H54 (cell line): ENCODE measurements at regions not wholly inside any gene's neighbourhood (a gene's known extent, or its start where the extent isn't known, plus 50 kb on each side); places are given as distances from the start of the nearest gene placed in this dataset.

Source experiments
- DNase-seq: peaks from one replicate; pipeline ENCODE4 v3.0.0; 2011; ENCODE audit warnings: low spot score, mixed read lengths; ENCODE audit not compliant: insufficient read length
- FAIRE-seq: peaks from 3 replicates; lab custom pipeline; 2011; peaks lifted over from hg19 to GRCh38; lab: Jason Lieb, UNC
- POLR2A ChIP-seq: IDR thresholded peaks from 2 replicates; pipeline ENCODE4 v1.6.1; 2011; ENCODE audit warnings: low read depth, mild to moderate bottlenecking, low read length

DNA sequence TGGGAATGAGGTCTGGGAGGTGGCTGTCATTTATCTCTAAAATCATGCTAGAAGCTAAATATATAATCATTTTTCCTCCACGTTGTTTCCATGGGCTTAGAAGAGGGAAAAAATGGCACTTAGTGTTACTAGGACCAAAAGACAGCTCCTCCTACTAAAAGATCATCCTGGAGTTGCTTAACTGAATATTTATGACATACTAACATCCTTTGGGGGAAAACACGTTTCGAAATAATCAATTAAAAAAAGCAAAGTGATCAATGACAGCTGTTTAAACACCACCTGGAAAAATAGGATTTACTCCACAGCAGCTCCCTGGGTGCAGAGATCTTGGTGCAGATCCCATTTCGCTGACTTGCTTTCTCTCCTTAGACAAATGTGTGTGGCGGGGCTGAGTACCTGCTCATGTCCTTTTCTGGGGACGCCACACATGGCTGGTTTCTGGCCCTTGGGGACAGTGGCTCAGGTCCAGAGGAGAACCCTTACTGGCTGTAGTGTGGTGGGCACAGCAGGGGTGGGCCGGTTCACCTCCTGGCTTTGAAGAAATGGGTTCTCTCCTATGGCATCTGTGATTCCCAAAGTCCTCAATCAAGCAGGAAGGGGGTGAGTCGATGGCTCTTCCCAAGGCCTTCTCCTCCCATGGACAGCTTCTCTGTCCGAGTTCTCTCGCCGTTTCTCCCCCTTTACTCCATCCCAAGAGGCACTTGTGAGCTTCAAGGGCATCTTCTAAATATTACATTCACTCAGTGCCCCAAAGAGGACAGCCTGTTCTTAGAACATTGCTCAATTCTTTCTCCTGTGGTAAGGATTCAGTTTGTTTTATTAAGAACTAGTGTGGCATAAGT, 156.4 kb upstream of the KLF14 start:
- FAIRE-seq: no peak
- no peak for DNase-seq
- TF ChIP-seq POLR2A: no peak

DNA sequence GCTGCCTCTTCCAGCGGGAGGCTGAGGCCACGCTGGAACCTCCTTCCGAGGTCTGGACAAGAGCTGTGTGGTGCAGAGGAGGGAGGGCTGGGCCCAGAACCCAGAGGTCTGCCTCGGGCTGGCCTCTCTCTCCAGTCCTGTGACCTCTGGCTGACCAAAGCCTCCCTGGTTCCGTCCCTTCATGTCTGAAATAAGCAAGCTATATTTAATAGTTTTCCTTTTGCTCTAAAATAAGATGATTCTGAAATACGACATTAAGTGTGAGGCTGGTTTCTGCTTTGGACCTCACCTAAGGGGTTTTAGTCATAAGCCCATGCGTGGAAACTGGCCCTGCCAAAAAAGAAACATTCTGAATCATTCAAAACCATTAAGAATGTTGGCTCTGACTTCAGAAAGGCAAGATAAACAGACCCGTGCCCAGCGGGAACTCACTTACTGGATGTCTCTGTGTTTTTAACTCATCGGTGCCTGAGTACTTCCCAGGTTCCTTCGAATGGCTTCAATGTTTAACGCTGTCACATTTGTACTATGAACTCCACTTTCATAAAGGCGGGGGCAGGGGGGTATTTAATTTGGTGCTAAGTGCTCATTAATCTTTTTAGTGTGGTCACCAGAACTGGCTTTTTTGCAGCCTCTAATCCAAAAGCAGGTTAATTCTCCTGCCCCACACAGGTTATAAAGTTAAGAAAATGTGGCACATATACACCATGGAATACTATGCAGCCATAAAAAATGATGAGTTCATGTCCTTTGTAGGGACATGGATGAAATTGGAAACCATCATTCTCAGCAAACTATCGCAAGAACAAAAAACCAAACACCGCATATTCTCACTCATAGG, 157.5 kb upstream of the KLF14 start:
- TF ChIP-seq POLR2A: no peak
- no peak for DNase-seq
- FAIRE-seq: no peak

DNA sequence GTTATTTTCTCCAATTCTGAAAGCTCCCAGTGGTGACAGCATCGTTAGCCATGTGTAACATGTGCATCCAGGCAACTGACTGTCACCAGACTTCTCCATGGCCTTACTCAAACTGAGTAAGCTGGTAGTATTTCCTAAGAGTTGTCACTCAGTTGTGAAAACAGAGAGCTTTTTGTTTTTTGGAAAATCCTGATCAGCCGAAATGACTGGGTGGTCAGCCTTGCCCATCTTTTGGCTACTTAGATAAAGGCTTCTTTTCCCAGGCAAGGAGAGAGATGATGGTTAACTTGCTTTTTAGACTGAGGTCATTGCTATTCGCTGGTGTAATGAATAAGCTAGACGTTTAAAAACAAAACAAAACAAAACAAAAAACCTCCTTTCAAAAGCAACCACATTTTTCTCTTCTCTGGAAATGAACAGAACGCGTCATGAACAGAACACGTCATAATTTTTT, 159.5 kb upstream of the KLF14 start:
- TF ChIP-seq POLR2A: no peak
- no peak for FAIRE-seq
- DNase-seq: no peak

DNA sequence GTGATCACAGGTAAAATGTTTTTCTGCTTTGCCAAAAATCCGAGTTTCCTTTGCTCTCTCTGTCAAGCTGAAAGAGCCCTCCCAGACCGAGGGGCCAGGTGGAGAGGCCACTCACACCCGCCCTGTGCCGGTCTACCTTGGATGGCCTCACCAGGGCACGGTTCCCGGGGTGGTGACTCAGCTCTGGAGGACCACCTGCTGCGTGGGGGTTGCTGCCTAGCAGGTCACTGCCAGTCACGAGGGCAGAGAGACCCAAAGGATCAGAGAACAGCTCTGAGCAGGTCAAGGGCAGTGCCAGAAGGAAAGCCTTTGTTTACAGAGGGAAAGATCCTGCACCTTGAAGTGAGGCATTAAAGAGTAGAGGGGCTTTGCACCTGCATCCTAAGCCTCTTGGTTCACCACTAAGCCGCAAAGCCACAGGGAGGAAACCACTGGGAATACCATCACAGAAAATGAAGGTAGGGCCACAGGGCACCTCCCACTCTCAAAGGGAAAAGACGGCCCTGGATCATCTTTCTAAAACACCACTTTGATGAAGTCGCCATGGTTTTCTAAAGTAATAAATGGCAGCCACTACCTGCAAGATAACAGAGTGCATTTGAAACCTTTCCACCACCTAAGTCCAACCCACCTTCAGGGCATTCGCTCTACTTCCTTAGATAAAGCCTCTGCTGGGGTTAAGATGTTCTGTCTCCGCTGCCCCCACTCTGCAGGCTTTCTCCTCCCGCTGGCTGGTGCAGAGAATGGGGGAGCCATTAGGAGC, 160.3 kb upstream of the KLF14 start:
- no peak for FAIRE-seq
- peak; percentile 47 for DNase-seq
- TF ChIP-seq POLR2A: no peak

DNA sequence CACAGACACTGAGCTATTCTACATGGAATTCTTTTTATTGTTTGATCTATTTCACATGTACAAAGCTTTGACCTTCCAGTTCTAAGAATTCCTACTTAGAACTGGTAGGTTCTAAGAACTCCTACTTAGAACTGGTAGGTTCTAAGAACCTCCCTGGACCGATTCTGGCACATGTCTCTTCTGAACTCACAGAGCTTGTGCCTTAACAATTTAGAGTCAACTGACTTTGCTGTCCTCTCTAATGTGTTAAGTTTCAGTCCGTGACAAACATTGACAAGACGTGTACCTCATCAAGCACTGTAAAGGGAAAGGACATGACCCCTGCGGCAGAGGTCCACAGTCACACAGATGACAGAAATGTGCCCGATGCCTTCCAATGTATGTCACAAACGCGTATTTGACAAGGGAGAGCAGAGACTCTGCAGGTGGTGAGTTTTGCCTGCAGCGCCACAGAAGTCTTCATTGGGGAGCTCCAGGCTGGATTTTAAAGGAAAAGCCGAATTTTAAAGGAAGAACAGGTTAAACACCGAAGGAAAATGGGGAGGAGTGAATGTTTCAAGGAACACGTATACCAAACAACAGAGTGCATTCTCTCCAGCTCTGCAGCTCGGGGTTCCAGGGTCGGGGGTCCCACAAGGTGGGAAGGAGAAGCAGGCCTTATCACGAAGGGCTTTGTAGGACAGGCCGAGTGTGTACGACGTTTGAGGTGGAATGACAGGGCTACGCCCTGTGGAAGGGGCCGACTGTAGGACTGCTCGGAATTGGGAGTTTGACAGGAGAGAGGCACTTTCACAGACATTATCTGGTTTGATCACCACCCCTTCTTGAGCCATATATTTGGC, 161.1 kb upstream of the KLF14 start:
- no peak for DNase-seq
- no peak for TF ChIP-seq POLR2A
- no peak for FAIRE-seq

DNA sequence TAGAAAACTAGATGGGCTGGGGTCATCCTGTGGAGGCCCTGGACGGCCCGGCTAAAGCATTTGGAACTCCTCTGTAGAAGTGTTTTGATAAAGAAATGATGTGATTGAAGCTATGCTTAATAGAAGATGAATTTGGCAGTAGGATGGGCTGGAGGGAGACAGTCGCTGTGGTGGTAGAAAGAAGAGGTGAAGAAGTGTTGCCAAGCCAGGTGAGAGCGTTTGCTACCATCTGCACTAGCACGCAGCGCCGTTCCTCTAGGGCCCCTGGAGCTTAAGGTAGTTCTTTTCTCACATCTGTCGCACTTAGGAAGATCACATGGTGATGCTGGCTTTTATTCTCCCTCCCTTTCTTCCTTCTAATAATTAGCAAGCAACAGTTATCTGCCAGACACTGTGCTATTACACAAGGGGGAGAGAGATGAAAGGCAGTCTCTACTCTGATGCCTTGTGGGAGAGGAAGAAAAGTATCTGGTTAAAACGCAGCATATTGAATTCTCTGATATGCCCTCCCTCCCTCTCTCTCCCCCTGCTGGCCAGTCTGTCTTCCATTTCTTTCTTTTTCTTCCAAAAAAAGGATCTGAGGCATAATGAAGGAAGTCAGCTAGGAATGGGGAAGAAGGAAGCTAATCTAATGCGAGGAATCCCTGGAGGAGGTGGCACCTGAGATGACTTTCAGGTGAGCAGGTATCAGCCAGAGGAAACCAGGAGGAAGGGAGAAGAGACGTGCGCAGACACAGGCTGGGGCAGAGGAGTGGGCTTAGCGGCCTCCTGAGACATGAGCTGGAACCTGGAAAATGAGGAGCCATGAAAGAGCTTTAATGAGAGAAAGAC, 162.3 kb upstream of the KLF14 start:
- TF ChIP-seq POLR2A: no peak
- DNase-seq (no peak), FAIRE-seq (no peak)

DNA sequence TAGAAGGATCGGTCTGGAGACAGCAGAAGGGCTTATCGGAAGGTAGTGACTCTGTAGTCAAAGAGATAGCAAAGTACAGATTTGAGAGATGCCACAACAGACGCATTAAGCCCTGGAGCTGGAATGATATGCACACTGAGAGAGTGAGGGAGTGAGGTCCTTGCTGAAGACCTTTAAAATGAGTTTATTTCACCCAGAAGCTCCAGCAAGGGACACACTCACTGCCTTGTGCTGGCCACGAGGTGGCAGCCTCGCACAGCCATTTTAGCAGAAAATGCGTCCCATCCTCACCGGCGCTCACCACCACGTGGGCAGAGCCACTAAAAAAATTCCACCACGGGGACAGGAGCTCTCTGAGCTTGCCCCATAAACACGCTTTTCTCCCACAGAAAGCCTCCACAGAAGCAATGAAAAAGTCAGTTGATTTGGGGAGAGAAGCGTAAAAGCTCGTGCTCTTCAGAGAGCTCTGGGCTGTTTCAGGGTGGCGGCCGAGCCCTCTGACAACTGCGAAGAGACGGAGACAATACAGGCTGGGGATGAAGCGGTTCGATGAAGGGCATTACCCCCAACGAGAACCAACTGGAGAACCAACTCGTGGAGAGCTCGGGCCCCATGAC, 163.0 kb upstream of the KLF14 start:
- DNase-seq (no peak), FAIRE-seq (no peak)

DNA sequence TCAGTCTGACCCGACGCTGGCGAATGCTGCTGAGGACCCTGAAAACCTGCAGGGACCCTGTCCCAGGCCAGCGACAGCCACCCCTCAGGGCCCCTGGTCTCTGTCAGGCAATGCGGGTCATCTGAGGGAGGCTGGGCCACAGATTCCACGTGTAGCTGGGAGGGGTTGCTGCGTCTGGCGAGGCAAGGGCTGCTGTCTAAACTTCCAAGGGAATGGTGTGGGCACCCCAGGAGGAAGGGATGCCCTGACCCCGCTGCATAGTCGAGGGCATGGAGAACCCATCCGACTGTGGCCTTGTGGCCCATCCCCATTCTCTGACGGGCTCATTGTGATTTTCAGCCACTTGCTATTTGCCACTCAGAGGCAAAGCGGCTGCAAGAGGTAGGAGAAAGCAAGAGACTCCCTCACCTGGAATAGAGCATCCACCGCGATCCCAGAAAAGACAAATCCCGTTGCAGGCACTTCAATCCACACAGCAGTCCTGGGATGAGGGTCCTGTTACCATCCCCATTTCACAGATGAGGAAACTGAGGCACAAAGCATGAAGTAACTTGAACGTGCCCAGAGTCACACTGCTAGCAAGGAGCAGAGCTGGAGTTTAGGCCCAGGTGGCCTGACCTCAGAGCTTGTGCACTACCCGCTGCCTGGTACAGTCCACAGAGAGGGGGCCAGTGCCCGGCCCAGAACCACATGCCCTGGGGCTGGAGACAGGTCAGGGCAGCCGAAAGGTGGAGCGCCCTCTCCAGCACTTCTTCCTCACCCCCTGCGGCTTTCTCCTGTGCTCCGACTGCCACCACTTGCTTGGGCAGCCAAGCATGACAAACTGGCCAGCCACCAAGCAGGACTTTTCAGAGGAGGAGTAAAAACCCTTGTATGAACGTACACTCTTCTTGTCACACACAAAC, 163.8 kb upstream of the KLF14 start:
- DNase-seq (no peak), FAIRE-seq (no peak)
- TF ChIP-seq POLR2A: no peak

More for the DNA sequence above, 163.0 kb upstream of the KLF14 start:
- no peak for TF ChIP-seq POLR2A

DNA sequence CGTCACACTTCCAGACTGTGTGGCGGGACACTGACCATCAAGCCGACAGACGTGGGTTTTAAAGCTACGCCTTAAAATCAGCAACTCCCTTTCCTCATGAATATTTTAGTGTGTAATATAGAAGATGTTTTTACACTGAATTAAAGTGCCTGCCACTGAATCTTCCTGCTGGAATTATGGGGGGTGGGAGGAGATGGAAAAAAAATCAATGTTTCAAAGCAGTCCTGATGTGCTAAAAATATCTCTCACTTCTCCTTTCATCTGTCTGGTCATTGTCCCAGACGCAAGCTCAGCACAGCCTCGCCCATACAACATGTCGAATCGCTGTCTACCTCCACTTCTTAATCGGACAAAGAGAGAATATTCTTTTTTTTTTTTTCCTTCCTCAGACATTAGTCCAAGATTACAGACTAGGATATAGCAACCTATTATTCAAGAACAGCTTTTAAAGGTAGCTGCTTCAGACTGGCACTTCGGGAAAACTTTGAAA, 165.1 kb upstream of the KLF14 start:
- DNase-seq: no peak
- no peak for TF ChIP-seq POLR2A
- FAIRE-seq: no peak

DNA sequence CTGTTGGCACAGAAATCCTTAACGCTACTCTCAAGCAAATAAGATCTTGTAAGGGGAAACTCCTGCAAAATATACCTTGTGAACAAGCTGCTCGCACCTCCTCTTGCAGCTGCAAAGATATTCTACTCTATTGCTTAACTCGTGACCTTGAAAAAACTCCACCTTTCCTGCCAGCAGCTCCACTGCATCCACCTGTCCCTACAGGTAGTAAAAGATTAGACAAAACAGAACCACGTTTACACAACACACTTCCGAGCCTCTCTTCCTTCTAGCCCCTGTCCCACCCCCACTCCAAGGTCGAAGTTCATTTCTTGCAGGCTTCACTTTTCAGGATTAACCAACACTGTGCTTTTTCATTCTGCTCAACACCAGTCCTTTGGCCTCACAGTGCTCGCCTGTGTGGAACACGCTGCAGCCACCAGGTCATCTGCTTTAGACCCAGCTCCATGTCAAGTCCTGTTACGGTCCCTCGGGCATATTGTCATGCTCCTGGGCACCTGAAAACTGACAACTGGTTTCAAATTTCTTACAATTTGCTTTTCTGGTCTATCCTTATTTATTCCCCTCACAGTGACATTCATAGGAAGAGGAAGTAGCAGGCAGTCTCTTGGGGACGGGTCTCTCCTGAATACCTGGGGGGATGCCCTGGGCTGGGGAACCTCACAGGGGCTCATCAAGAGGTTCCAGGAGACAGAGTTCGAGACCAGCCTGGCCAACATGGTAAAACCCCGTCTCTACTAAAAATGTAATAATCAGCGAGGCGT, 165.8 kb upstream of the KLF14 start:
- FAIRE-seq (no peak), DNase-seq (no peak)

More for the DNA sequence above, 165.8 kb upstream of the KLF14 start:
- TF ChIP-seq POLR2A: no peak
